ENCODE measurements at regions not wholly inside any gene's neighbourhood (a gene's known extent, or its start where the extent isn't known, plus 50 kb on each side); places are given as distances from the start of the nearest gene placed in this dataset.

DNA sequence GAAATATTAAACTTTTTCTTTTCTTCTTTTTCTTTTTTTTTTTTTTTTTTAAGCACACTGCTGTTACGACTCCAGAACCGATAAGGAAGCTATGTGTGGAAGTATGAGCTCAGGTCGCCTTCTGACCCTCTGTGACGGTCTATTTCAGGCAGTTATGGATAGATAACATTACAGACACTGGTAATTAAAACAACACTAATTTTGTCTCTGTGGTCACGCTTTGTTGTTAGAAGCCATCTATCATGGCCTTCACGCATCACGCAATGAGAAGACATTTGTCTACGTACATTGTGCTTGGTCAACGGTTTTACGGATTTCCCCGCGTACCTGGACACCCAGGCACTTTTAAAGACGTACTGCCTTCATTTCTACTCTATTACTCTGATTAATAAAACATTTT is 306.0 kb upstream of the ZNF507 start:
- H3K23ac ChIP-seq (ENCODE audit: insufficient read length): no peak overlapping the region
- no peak overlapping the region for H3K18ac ChIP-seq (ENCODE audit: extremely low read depth, low read length)
- H3K27me3 ChIP-seq (replicated peaks in 1 of 4; ENCODE audit: control insufficient read depth in 3 of 4, extremely low read depth in 1 of 4, insufficient read depth in 3 of 4, low read length in 3 of 4): peaks cover 0 to 6% (median 1%) of the 10 kb centered on the region in 4 experiments; a peak in 2 of 7 replicates
- no peaks in the 10 kb centered on the region for H3K36me3 ChIP-seq (ENCODE audit: control insufficient read depth in 2 of 4, insufficient read depth in 4 of 4, low read length in 3 of 4)
- H3K14ac ChIP-seq (ENCODE audit: insufficient read length): no peak overlapping the region
- H2BK5ac ChIP-seq (ENCODE audit: low read depth, low read length): no peak overlapping the region
- H3K79me2 ChIP-seq (ENCODE audit: control insufficient read depth in 1 of 2, insufficient read depth in 2 of 2, low read length in 2 of 2): no peaks in the 10 kb centered on the region
- no peak overlapping the region for H2BK20ac ChIP-seq (ENCODE audit: low read length)
- DNase-seq (ENCODE audit: low read depth in 1 of 2, low spot score in 2 of 2) (no peak), FAIRE-seq (no peak)
- H2AK5ac ChIP-seq (ENCODE audit: low read depth, low read length): no peak overlapping the region
- no peak overlapping the region for H4K8ac ChIP-seq (ENCODE audit: extremely low read depth, insufficient read depth, low read length)
- no peak overlapping the region for H2BK12ac ChIP-seq (ENCODE audit: low read depth, low read length)
- no peaks in the 10 kb centered on the region for H4K20me1 ChIP-seq (replicated peaks in 1 of 2; ENCODE audit: control insufficient read depth in 1 of 2, insufficient read depth in 2 of 2, low read length in 2 of 2)
- no peak overlapping the region for H3K27ac ChIP-seq (ENCODE audit: low read depth, low read length)
- no peak overlapping the region for H2BK120ac ChIP-seq (replicated peaks; ENCODE audit: low read depth, low read length)
- WGBS, 2 experiments (ENCODE audit: extremely low coverage in 1 of 2, insufficient coverage in 1 of 2, insufficient read length in 1 of 2, insufficient replicate concordance in 2 of 2, low coverage in 1 of 2, low lambda C conversion rate in 2 of 2, missing lambda C conversion rate in 1 of 2): 91% methylated on average over 11 of the region's 13 CpGs; no CpG with 5 or more reads in 1 of the 2 experiments
- H3K23me2 ChIP-seq (ENCODE audit: low read depth, low read length): no peaks in the 10 kb centered on the region
- H2BK15ac ChIP-seq (ENCODE audit: low read length): no peak overlapping the region
- POLR2A ChIA-PET (ENCODE audit: partially characterized antibody): no interaction called here
- H4K5ac ChIP-seq (ENCODE audit: insufficient read length, low read depth, low read length): no peak overlapping the region
- no peaks in the 10 kb centered on the region for H3K9me3 ChIP-seq (ENCODE audit: insufficient read depth in 2 of 2, low read depth in 1 of 2, low read length in 1 of 2)
- no peak overlapping the region for H3K9ac ChIP-seq (replicated peaks in 1 of 4; ENCODE audit: extremely low read depth in 1 of 4, low read depth in 3 of 4, low read length in 3 of 4)
- H2AFZ ChIP-seq (ENCODE audit: low read length): no peak overlapping the region
- no peak overlapping the region for H3K4ac ChIP-seq (replicated peaks; ENCODE audit: insufficient read length, low read depth, low read length)
- H4K91ac ChIP-seq (replicated peaks; ENCODE audit: insufficient read length, low read length): no peak overlapping the region
- CTCF ChIA-PET (ENCODE audit: partially characterized antibody): interaction anchor here (0.6 to 1.8 kb wide), 3 partner anchors 14 to 185 kb away, joined by 3 to 5 read pairs (median 4); no protein-coding TSS in a partner anchor
- peaks cover 0 to 4% (median 1%) of the 10 kb centered on the region in 4 experiments; a peak in 3 of 7 replicates for H3K4me1 ChIP-seq (replicated peaks in 1 of 4; ENCODE audit: control insufficient read depth in 3 of 4, insufficient read depth in 4 of 4, low read length in 3 of 4)
- H3K4me2 ChIP-seq (ENCODE audit: insufficient read depth in 1 of 2, low read depth in 2 of 2, low read length in 2 of 2): no peak overlapping the region
- no peak overlapping the region for H3K4me3 ChIP-seq (ENCODE audit: extremely low read depth in 1 of 4, insufficient read depth in 2 of 4, low read depth in 3 of 4, low read length in 4 of 4)
- no peaks in the 10 kb centered on the region for H3K79me1 ChIP-seq (ENCODE audit: low read depth, low read length)
- no peak overlapping the region for H3K56ac ChIP-seq (replicated peaks; ENCODE audit: insufficient read length, low read depth, low read length)
- TF ChIP-seq, protein P1, sequence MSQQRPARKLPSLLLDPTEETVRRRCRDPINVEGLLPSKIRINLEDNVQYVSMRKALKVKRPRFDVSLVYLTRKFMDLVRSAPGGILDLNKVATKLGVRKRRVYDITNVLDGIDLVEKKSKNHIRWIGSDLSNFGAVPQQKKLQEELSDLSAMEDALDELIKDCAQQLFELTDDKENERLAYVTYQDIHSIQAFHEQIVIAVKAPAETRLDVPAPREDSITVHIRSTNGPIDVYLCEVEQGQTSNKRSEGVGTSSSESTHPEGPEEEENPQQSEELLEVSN (IDR thresholded peaks at IDR 0.05): no peak
- TF ChIP-seq TCF12 (IDR thresholded peaks at IDR 0.05; ENCODE audit: low read depth, low read length) (no peak), TEAD4 (IDR thresholded peaks at IDR 0.05; ENCODE audit: low read depth, low read length) (no peak), SP1 (IDR thresholded peaks at IDR 0.05; ENCODE audit: low read depth, low read length) (no peak), SIX5 (IDR thresholded peaks at IDR 0.05; ENCODE audit: low read depth, low read length) (no peak), ZNF274 (IDR thresholded peaks at IDR 0.05; ENCODE audit: borderline replicate concordance, extremely low read depth, low read length) (no peak), JUND (IDR thresholded peaks at IDR 0.05; ENCODE audit: low read length) (no peak), POU5F1 (IDR thresholded peaks at IDR 0.05; ENCODE audit: low read depth, low read length) (no peak), TAF1 (IDR thresholded peaks at IDR 0.05; ENCODE audit: low read depth, low read length) (no peak), RBBP5 (IDR thresholded peaks at IDR 0.05; ENCODE audit: borderline replicate concordance, low read depth, low read length) (no peak), SP4 (IDR thresholded peaks at IDR 0.05; ENCODE audit: low read length) (no peak), TAF7 (optimal IDR thresholded peaks at IDR 0.05; ENCODE audit: borderline replicate concordance, low read depth, low read length) (no peak), CBX5 (IDR thresholded peaks at IDR 0.05; ENCODE audit: low read depth, low read length) (no peak)
- TF ChIP-seq, protein P2, sequence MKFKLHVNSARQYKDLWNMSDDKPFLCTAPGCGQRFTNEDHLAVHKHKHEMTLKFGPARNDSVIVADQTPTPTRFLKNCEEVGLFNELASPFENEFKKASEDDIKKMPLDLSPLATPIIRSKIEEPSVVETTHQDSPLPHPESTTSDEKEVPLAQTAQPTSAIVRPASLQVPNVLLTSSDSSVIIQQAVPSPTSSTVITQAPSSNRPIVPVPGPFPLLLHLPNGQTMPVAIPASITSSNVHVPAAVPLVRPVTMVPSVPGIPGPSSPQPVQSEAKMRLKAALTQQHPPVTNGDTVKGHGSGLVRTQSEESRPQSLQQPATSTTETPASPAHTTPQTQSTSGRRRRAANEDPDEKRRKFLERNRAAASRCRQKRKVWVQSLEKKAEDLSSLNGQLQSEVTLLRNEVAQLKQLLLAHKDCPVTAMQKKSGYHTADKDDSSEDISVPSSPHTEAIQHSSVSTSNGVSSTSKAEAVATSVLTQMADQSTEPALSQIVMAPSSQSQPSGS (IDR thresholded peaks at IDR 0.05; ENCODE audit: low read length): no peak
